Duodenal mucosa (tissue), 2 donors: ENCODE measurements at regions not wholly inside any gene's neighbourhood (a gene's known extent, or its start where the extent isn't known, plus 50 kb on each side); places are given as distances from the start of the nearest gene placed in this dataset.
"Not testable (repeated sequence)": the region's sequence is repeated elsewhere in the genome, so short reads cannot be mapped to it uniquely, and the experiment has no call there.

ENCODE experiments used
- H3K27ac ChIP-seq: one replicate; pipeline ENCODE4 v1.7.0; 2013; ENCODE audit warnings: low read depth, low read length
- H3K27me3 ChIP-seq, 2 donors: one replicate each; pipeline ENCODE4 v1.7.0; 2013; ENCODE audit warnings: low read length in 2 of 2, control low read depth in 1 of 2; ENCODE audit not compliant: insufficient read depth in 2 of 2, control insufficient read depth in 1 of 2
- H3K36me3 ChIP-seq, 2 donors: one replicate each; pipeline ENCODE4 v1.7.0; 2013; ENCODE audit warnings: low read length in 2 of 2, control low read depth in 1 of 2; ENCODE audit not compliant: insufficient read depth in 2 of 2, control insufficient read depth in 1 of 2
- H3K4me1 ChIP-seq, 2 donors: one replicate each; pipeline ENCODE4 v1.7.0; 2013; ENCODE audit warnings: low read length in 2 of 2, control low read depth in 1 of 2; ENCODE audit not compliant: insufficient read depth in 2 of 2, control insufficient read depth in 1 of 2
- H3K4me3 ChIP-seq, 2 donors: one replicate each; pipeline ENCODE4 v1.7.0; 2013; ENCODE audit warnings: low read length in 2 of 2, low read depth in 1 of 2
- H3K9ac ChIP-seq, 2 donors: one replicate each; pipeline ENCODE4 v1.7.0; 2013; ENCODE audit warnings: low read length in 2 of 2, low read depth in 1 of 2
- H3K9me3 ChIP-seq, 2 donors: one replicate each; pipeline ENCODE4 v1.7.0; 2013; ENCODE audit warnings: low read length in 2 of 2, control low read depth in 1 of 2; ENCODE audit not compliant: control insufficient read depth in 1 of 2

GRCh38 chr6:8860671-8861070, 425.3 kb upstream of the SLC35B3 start:
- Histone ChIP-seq H3K4me3 (no peak overlapping the region), H3K27ac (no peak overlapping the region), H3K9me3 (no peaks in the 10 kb centered on the region), H3K9ac (no peak overlapping the region), H3K27me3 (no peaks in the 10 kb centered on the region), H3K4me1 (no peaks in the 10 kb centered on the region), H3K36me3 (no peaks in the 10 kb centered on the region)

- no peak overlapping the region for H3K4me3 ChIP-seq
- no peaks in the 10 kb centered on the region for H3K9me3 ChIP-seq
- no peak overlapping the region for H3K9ac ChIP-seq
- no peaks in the 10 kb centered on the region for H3K36me3 ChIP-seq
- no peaks in the 10 kb centered on the region for H3K27me3 ChIP-seq
- H3K27ac ChIP-seq: no peak overlapping the region
- no peaks in the 10 kb centered on the region for H3K4me1 ChIP-seq
These were observed 424.2 kb upstream of the SLC35B3 start for GRCh38 chr6:8859501-8859900.

DNA sequence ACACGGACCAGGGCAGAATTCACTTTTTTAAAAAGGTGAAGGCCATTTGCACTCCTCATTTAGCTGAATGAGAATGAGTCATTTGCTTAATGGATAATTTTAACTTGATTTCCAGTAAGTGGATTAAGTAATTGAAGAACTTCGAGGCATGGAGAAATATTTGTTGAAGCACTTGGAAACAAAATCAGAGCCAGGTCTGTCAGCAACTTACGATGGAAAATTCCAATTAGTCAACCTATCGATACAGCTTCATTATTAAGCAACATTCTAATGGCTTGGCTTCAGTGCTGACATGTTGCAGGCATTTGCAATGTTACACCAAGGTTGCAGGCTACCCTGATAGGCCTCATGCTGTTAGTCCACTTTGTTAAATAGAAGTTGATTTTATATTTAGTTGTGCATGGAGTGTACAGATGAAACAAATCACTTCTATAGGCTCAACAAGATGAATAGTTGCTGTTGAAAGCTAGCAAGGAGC, 423.5 kb upstream of the SLC35B3 start:
- H3K9ac ChIP-seq: no peak overlapping the region
- H3K4me3 ChIP-seq: no peak overlapping the region

DNA sequence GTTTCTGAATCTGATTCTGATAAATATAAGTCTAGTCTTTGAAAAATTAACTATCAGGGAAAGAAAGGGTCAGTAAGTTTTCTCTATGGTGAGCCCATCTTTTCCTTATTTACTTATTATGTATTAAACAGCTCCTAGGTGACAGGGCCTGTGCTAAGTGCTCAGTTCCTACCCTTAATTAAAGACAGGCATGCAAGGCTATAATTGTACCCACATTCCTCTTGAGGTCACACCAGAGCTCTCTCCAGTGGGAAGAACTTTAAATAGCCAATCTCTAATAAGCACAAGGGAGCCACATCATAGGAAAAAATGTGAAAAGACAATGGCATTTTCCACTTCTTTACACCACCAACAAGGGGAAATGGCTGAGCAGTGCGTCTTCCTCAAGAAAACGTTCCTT, 421.8 kb upstream of the SLC35B3 start:
- no peak overlapping the region for H3K4me3 ChIP-seq
- H3K27me3 ChIP-seq: no peaks in the 10 kb centered on the region
- H3K36me3 ChIP-seq: no peaks in the 10 kb centered on the region
- H3K27ac ChIP-seq: no peak overlapping the region
- no peak overlapping the region for H3K9ac ChIP-seq
- H3K4me1 ChIP-seq: no peaks in the 10 kb centered on the region
- no peaks in the 10 kb centered on the region for H3K9me3 ChIP-seq

More for the DNA sequence above, 423.5 kb upstream of the SLC35B3 start:
- no peaks in the 10 kb centered on the region for H3K27me3 ChIP-seq
- H3K9me3 ChIP-seq: no peaks in the 10 kb centered on the region
- no peaks in the 10 kb centered on the region for H3K4me1 ChIP-seq
- no peaks in the 10 kb centered on the region for H3K36me3 ChIP-seq
- no peak overlapping the region for H3K27ac ChIP-seq

- H3K9ac ChIP-seq: no peak overlapping the region
- no peaks in the 10 kb centered on the region for H3K9me3 ChIP-seq
- H3K4me3 ChIP-seq: no peak overlapping the region
- no peaks in the 10 kb centered on the region for H3K27me3 ChIP-seq
- H3K27ac ChIP-seq: no peak overlapping the region
- H3K36me3 ChIP-seq: no peaks in the 10 kb centered on the region
- no peaks in the 10 kb centered on the region for H3K4me1 ChIP-seq
These were observed 420.1 kb upstream of the SLC35B3 start for GRCh38 chr6:8855411-8855810.

DNA sequence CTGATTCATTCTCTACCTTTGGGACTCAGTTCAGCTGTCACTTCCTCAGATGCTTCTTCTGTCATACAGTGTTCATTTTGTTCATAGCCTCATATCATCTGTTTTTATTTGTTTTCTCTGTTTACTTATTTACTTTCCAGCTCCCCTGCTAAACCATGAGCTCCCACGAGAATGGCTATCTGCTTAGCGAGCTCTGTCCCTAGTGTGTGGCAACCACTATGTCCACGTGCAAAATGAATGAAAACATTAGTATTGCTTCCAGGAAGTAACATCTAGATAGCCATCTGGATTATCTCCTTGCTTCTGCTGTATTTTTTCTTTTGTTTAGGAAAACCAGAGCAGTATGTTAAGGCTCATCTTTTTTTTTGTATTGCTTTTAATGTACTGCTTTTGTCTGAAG, 417.0 kb upstream of the SLC35B3 start:
- Histone ChIP-seq H3K27ac (no peak overlapping the region), H3K36me3 (no peaks in the 10 kb centered on the region), H3K4me3 (no peak overlapping the region), H3K9ac (no peak overlapping the region), H3K4me1 (no peaks in the 10 kb centered on the region), H3K27me3 (no peaks in the 10 kb centered on the region), H3K9me3 (no peaks in the 10 kb centered on the region)

DNA sequence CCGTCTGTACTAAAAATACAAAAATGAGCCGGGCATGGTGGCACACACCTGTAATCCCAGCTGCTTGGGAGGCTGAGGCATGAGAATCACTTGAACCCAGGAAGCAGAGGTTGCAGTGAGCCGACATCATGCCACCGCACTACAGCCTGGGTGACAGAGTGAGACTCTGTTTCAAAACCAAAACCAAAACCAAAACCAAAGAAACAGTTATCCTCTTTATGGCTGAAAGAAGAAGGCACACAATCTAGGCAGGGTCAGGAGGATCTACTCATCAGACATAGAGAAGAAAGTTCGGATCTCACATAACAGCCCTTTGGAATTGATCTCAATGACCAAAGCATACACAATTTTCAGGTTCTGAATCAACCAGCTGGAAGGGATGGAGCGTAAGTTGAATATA, 411.3 kb upstream of the SLC35B3 start:
- not testable (repeated sequence) for H3K4me1 ChIP-seq, H3K4me3 ChIP-seq, H3K9ac ChIP-seq, H3K27me3 ChIP-seq, H3K9me3 ChIP-seq, H3K27ac ChIP-seq, H3K36me3 ChIP-seq

GRCh38 chr6:8845690-8846089, 410.3 kb upstream of the SLC35B3 start:
- Histone ChIP-seq H3K4me1 (no peaks in the 10 kb centered on the region), H3K36me3 (no peaks in the 10 kb centered on the region), H3K9me3 (no peaks in the 10 kb centered on the region), H3K9ac (no peak overlapping the region), H3K4me3 (no peak overlapping the region), H3K27me3 (no peaks in the 10 kb centered on the region), H3K27ac (no peak overlapping the region)

DNA sequence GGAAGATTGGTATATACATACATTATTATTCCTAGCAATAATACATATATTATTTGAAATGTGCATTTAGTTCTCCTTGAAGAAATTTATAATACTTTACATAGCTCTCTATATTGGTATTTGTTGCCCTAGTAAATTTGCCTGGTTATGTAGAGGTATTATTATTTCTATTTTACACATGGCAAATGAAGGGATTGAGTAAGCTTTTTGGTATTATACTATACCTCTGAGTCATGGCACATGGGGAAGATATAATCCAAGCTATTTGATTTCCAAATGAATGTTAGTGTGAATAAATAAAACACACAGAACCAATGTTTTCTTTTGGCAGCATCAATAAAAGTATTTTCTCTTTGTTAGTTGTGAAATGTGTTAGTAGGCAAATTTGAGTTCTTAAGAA, 409.6 kb upstream of the SLC35B3 start:
- no peak overlapping the region for H3K9ac ChIP-seq
- H3K27ac ChIP-seq: no peak overlapping the region
- H3K4me1 ChIP-seq: no peaks in the 10 kb centered on the region
- H3K27me3 ChIP-seq: no peaks in the 10 kb centered on the region
- no peaks in the 10 kb centered on the region for H3K9me3 ChIP-seq
- H3K36me3 ChIP-seq: no peaks in the 10 kb centered on the region
- no peak overlapping the region for H3K4me3 ChIP-seq

GRCh38 chr6:8839626-8840025, 404.3 kb upstream of the SLC35B3 start:
- Histone ChIP-seq H3K4me3 (no peak overlapping the region), H3K27me3 (no peaks in the 10 kb centered on the region), H3K9ac (no peak overlapping the region), H3K4me1 (no peaks in the 10 kb centered on the region), H3K36me3 (no peaks in the 10 kb centered on the region), H3K27ac (no peak overlapping the region), H3K9me3 (no peaks in the 10 kb centered on the region)

DNA sequence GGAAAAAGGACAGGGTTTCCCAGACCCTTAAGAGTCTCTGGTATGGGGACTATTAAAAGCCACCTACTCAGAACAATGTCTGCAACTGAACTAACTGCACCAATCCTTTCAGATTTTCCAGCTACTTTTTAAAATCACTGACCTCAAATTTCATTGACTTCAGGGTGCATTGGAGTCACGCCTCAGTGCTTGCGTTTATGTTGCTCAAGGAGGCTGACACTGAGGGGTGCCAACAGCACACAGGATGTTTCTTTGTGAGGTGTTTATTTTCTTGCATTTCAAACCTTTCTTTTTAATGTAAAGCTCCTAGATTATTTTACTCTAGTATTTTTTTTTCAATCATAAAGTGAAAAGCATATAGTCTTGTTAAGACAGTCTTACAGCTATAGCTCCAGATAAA, 402.0 kb upstream of the SLC35B3 start:
- H3K4me3 ChIP-seq: no peak overlapping the region
- H3K9me3 ChIP-seq: no peaks in the 10 kb centered on the region
- no peaks in the 10 kb centered on the region for H3K27me3 ChIP-seq
- no peak overlapping the region for H3K27ac ChIP-seq
- no peak overlapping the region for H3K9ac ChIP-seq
- no peaks in the 10 kb centered on the region for H3K4me1 ChIP-seq
- H3K36me3 ChIP-seq: no peaks in the 10 kb centered on the region
